A549 (cell line): ENCODE measurements at regions not wholly inside any gene's neighbourhood (a gene's known extent, or its start where the extent isn't known, plus 50 kb on each side); places are given as distances from the start of the nearest gene placed in this dataset.

Source experiments
- ATAC-seq, 2 experiments: fragments of 200-7000 bp in 1 of 2; fragments of >200 bp in 1 of 2; cut with Nextera tagmentation in 1 of 2; cut with Tn5 transposase in 1 of 2; 3 replicates each; pipeline versions ENCODE4 v1.8.0 to v1.9.1; 2018 to 2020; ENCODE audit warnings: mild to moderate bottlenecking in 1 of 2, moderate library complexity in 1 of 2
- CTCF ChIA-PET: fragments of 300-600 bp; sonication (Branson Sonifier 250); formaldehyde crosslinking; extraction: SDS; loops from one replicate; lab custom pipeline; 2021; ENCODE audit warnings: antibody characterized with exemption, inconsistent platforms; lab: Yijun Ruan, JAX
- POLR2A ChIA-PET: fragments of 350-600 bp; formaldehyde crosslinking; extraction: SDS; loops from one replicate; lab custom pipeline; 2021; ENCODE audit warnings: antibody characterized with exemption, inconsistent platforms; lab: Yijun Ruan, JAX
- DNase-seq, 2 experiments: peaks; one replicate each; pipeline versions ENCODE4 v3.0.0 to v3.0.0-alpha.2; 2011 to 2016; ENCODE audit warnings: low read depth in 1 of 2, low spot score in 1 of 2
- FAIRE-seq: peaks from 2 replicates; lab custom pipeline; 2011; peaks lifted over from hg19 to GRCh38; lab: Jason Lieb, UNC
- H3K27ac ChIP-seq, 2 experiments: fragments of >200 bp; sonication (Bioruptor Twin); formaldehyde crosslinking; 3 replicates each; pipeline ENCODE4 v1.5.1; 2016 to 2017
- H3K4me1 ChIP-seq: fragments of >200 bp; sonication (Bioruptor Twin); formaldehyde crosslinking; 3 replicates; pipeline ENCODE4 v1.6.1; 2016
- H3K4me2 ChIP-seq: fragments of >200 bp; sonication (Bioruptor Twin); formaldehyde crosslinking; 3 replicates; pipeline ENCODE4 v1.6.1; 2016
- H3K4me3 ChIP-seq: fragments of >200 bp; sonication (Bioruptor Twin); formaldehyde crosslinking; 3 replicates; pipeline ENCODE4 v1.5.1; 2016
- H3K9me3 ChIP-seq: fragments of >200 bp; sonication (Bioruptor Twin); formaldehyde crosslinking; 3 replicates; pipeline ENCODE4 v1.6.1; 2016
- BCL3 ChIP-seq: fragments of >200 bp; sonication (Bioruptor Twin); formaldehyde crosslinking; IDR thresholded peaks from 3 replicates; pipeline ENCODE4 v1.6.1; 2016
- CHD4 ChIP-seq: fragments of 200-600 bp; sonication (generic); IDR thresholded peaks from 2 replicates; pipeline ENCODE4 v1.6.1; 2016; ENCODE audit warnings: antibody characterized with exemption, mild to moderate bottlenecking, borderline replicate concordance
- EP300 ChIP-seq, 2 experiments: fragments of >200 bp; sonication (Bioruptor Twin); formaldehyde crosslinking; IDR thresholded peaks; 2 replicates in 1 of 2; 3 replicates in 1 of 2; pipeline ENCODE4 v1.6.1; 2016 to 2017
- ESRRA ChIP-seq: fragments of 150-350 bp; IDR thresholded peaks from 2 replicates; pipeline ENCODE4 v1.6.1; 2014; ENCODE audit warnings: mild to moderate bottlenecking, low read length, borderline replicate concordance
- HDAC2 ChIP-seq: fragments of 200-600 bp; sonication (generic); IDR thresholded peaks from 2 replicates; pipeline ENCODE4 v1.6.1; 2016
- HEYL ChIP-seq: fragments of 250-450 bp; sonication (Bioruptor Pico); IDR thresholded peaks from 2 replicates; pipeline ENCODE4 v1.8.0; 2021; ENCODE audit warnings: mild to moderate bottlenecking, moderate library complexity
- HOXA7 ChIP-seq: fragments of 250-450 bp; sonication (Bioruptor Pico); IDR thresholded peaks from 2 replicates; pipeline ENCODE4 v1.5.0; 2020; ENCODE audit warnings: mild to moderate bottlenecking, moderate library complexity
- HOXB13 ChIP-seq: fragments of 250-450 bp; sonication (Bioruptor Pico); IDR thresholded peaks from 2 replicates; pipeline ENCODE4 v1.5.0; 2020; ENCODE audit warnings: low read depth, mild to moderate bottlenecking, moderate library complexity
- KDM1A ChIP-seq: fragments of 200-600 bp; sonication (generic); IDR thresholded peaks from 2 replicates; pipeline ENCODE4 v1.6.1; 2016; ENCODE audit warnings: low read depth, mild to moderate bottlenecking
- MAX ChIP-seq: IDR thresholded peaks from 2 replicates; pipeline ENCODE4 v1.6.1; 2012
- NFE2L2 ChIP-seq: fragments of 150-350 bp; conservative IDR thresholded peaks from 2 replicates; pipeline ENCODE4 v1.6.1; 2014; ENCODE audit warnings: low read length
- PHF8 ChIP-seq: fragments of 200-600 bp; sonication (generic); IDR thresholded peaks from 2 replicates; pipeline ENCODE4 v1.6.1; 2016; ENCODE audit warnings: low read depth, mild to moderate bottlenecking, antibody characterized with exemption, moderate library complexity, borderline replicate concordance
- POLR2A ChIP-seq: IDR thresholded peaks from 2 replicates; pipeline ENCODE4 v1.6.1; 2012; ENCODE audit warnings: mild to moderate bottlenecking, low read length
- RARB ChIP-seq: fragments of 250-450 bp; sonication (Bioruptor Pico); IDR thresholded peaks from 2 replicates; pipeline ENCODE4 v1.8.0; 2021; ENCODE audit warnings: mild to moderate bottlenecking, moderate library complexity
- REST ChIP-seq: fragments of 200-600 bp; sonication (generic); IDR thresholded peaks from 2 replicates; pipeline ENCODE4 v1.6.1; 2016; ENCODE audit warnings: antibody characterized with exemption, mild to moderate bottlenecking, moderate library complexity
- RNF2 ChIP-seq: fragments of 200-600 bp; sonication (generic); IDR thresholded peaks from 2 replicates; pipeline ENCODE4 v1.6.1; 2016; ENCODE audit warnings: low read depth, mild to moderate bottlenecking, antibody characterized with exemption, moderate library complexity, borderline replicate concordance
- SMC3 ChIP-seq: fragments of >200 bp; sonication (Bioruptor Twin); formaldehyde crosslinking; IDR thresholded peaks from 3 replicates; pipeline ENCODE4 v1.6.1; 2018; ENCODE audit warnings: inconsistent platforms
- TP53 ChIP-seq: fragments of 250-450 bp; sonication (Bioruptor Pico); IDR thresholded peaks from 2 replicates; pipeline ENCODE4 v1.5.0; 2021; ENCODE audit warnings: mild to moderate bottlenecking, moderate library complexity
- ZFP36 ChIP-seq: fragments of 450-650 bp; IDR thresholded peaks from 2 replicates; pipeline ENCODE4 v1.6.1; 2014; ENCODE audit warnings: borderline replicate concordance; ENCODE audit not compliant: partially characterized antibody
- WGBS: methylation state at CpG from one replicate; pipeline ENCODE4 v1.1.6; 2017; ENCODE audit errors: missing lambda C conversion rate; 5-methylcytosine and 5-hydroxymethylcytosine counted together
- TF ChIP-seq, protein P1 (sequence below): fragments of 250-450 bp; sonication (Bioruptor Pico); IDR thresholded peaks from 2 replicates; pipeline ENCODE4 v1.5.0; 2021; ENCODE audit warnings: mild to moderate bottlenecking, moderate library complexity, borderline replicate concordance
- TF ChIP-seq, protein P2 (sequence below): fragments of 250-450 bp; sonication (Bioruptor Pico); IDR thresholded peaks from 2 replicates; pipeline ENCODE4 v1.5.0; 2020; ENCODE audit warnings: low read depth, mild to moderate bottlenecking, moderate library complexity
- TF ChIP-seq, protein P3 (sequence below): fragments of 450-650 bp; IDR thresholded peaks from 2 replicates; pipeline ENCODE4 v1.6.1; 2014; ENCODE audit warnings: antibody characterized with exemption

- TF ChIP-seq HDAC2: no peak
- no peak for TF ChIP-seq REST
- no peak for TF ChIP-seq RNF2
- TF ChIP-seq PHF8: no peak
- no peak for TF ChIP-seq NFE2L2
- no peak for TF ChIP-seq MAX
- TF ChIP-seq TP53 (CRISPR knock-in tag): no peak
- TF ChIP-seq POLR2A: no peak
- no peak for TF ChIP-seq RARB (CRISPR knock-in tag)
- TF ChIP-seq ZFP36: no peak
- TF ChIP-seq HOXB13 (CRISPR knock-in tag): no peak
- TF ChIP-seq, protein P1, sequence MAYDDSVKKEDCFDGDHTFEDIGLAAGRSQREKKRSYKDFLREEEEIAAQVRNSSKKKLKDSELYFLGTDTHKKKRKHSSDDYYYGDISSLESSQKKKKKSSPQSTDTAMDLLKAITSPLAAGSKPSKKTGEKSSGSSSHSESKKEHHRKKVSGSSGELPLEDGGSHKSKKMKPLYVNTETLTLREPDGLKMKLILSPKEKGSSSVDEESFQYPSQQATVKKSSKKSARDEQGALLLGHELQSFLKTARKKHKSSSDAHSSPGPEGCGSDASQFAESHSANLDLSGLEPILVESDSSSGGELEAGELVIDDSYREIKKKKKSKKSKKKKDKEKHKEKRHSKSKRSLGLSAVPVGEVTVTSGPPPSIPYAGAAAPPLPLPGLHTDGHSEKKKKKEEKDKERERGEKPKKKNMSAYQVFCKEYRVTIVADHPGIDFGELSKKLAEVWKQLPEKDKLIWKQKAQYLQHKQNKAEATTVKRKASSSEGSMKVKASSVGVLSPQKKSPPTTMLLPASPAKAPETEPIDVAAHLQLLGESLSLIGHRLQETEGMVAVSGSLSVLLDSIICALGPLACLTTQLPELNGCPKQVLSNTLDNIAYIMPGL: no peak
- Histone ChIP-seq H3K4me3 (no peak overlapping the region), H3K27ac (no peak overlapping the region), H3K4me2 (no peak overlapping the region), H3K4me1 (peaks cover 17% of the 10 kb centered on the region), H3K9me3 (no peaks in the 10 kb centered on the region)
- ChIA-PET POLR2A (no interaction called here), CTCF (interaction anchor here (0.9 kb wide), 1 partner anchor 53 kb away, joined by 3 read pairs; no protein-coding TSS in a partner anchor)
- no peak for FAIRE-seq
- no peak for DNase-seq
- ATAC-seq: no peak
- 82% methylated on average over 8 of the region's 8 CpGs for WGBS
These were observed 69.3 kb downstream of the SOWAHC start for GRCh38 chr2:109683452-109683851.

GRCh38 chr2:109685453-109685852 is 71.3 kb downstream of the SOWAHC start:
- 81% methylated on average over 4 of the region's 4 CpGs for WGBS
- Histone ChIP-seq H3K27ac (no peak overlapping the region), H3K4me2 (no peak overlapping the region), H3K9me3 (no peaks in the 10 kb centered on the region), H3K4me1 (peaks cover 10% of the 10 kb centered on the region), H3K4me3 (no peak overlapping the region)
- ATAC-seq (peak in 1 of 2 experiments; percentile 25; a peak in 1 of 6 replicates), FAIRE-seq (no peak), DNase-seq (no peak)
- CTCF ChIA-PET: no interaction called here
- POLR2A ChIA-PET: interaction anchor here (0.5 kb wide), 1 partner anchor 9 kb away, joined by 3 read pairs; no protein-coding TSS in a partner anchor
- TF ChIP-seq CHD4 (no peak), BCL3 (no peak), ESRRA (no peak), EP300 (IDR thresholded peaks at IDR 0.05) (no peak), HEYL (CRISPR knock-in tag) (no peak), SMC3 (no peak), KDM1A (no peak), HOXA7 (no peak), REST (no peak)
- TF ChIP-seq, protein P2, sequence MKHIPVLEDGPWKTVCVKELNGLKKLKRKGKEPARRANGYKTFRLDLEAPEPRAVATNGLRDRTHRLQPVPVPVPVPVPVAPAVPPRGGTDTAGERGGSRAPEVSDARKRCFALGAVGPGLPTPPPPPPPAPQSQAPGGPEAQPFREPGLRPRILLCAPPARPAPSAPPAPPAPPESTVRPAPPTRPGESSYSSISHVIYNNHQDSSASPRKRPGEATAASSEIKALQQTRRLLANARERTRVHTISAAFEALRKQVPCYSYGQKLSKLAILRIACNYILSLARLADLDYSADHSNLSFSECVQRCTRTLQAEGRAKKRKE (CRISPR knock-in tag): no peak
- TF ChIP-seq, protein P3, sequence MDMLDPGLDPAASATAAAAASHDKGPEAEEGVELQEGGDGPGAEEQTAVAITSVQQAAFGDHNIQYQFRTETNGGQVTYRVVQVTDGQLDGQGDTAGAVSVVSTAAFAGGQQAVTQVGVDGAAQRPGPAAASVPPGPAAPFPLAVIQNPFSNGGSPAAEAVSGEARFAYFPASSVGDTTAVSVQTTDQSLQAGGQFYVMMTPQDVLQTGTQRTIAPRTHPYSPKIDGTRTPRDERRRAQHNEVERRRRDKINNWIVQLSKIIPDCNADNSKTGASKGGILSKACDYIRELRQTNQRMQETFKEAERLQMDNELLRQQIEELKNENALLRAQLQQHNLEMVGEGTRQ: no peak
